NCI-H1694 (cell line): ENCODE measurements at regions not wholly inside any gene's neighbourhood (a gene's known extent, or its start where the extent isn't known, plus 50 kb on each side); places are given as distances from the start of the nearest gene placed in this dataset.

Source experiments
- DNase-seq: peaks from one replicate; lab custom pipeline; 2025; lab: John Stamatoyannopoulos, UW

DNA sequence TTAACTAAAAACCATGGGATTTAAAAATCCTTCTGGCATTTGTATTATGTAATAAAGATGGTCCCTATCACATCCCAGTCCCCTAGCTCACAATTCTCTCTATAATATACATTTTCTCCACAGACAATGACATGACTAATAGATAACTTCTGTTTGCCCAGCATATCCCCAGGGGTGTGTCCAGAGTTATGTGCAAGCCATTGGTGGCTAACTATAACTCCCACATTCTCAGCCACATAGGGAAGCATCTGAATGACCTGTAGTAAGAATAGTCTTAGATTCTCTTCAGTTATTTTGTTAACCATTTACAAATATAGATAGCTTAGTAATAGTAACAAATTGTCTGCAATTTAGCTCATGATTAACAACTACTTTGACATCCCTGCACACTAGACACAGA lies 52.2 kb upstream of the RBSN start:
- DNase-seq, result no peak

DNA sequence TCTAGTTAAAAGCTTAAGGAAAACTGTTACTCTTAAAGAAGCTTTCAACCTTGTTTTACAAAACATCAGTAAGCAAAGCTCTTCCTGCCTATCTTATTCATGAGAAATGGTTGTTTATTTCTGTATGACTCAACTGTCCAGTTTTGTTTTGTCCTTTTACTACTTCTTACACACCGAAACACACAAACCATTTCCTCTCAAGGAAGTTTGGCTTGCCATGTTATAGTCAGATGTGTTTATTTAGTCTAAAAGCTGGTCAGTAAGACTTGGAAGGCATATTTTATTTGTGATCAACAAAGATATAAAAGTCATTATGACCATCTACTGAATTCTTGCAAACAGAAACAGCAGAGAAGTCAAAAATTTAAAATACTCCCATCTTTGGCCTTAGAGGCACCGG lies 53.2 kb upstream of the RBSN start:
- no peak for DNase-seq

DNA sequence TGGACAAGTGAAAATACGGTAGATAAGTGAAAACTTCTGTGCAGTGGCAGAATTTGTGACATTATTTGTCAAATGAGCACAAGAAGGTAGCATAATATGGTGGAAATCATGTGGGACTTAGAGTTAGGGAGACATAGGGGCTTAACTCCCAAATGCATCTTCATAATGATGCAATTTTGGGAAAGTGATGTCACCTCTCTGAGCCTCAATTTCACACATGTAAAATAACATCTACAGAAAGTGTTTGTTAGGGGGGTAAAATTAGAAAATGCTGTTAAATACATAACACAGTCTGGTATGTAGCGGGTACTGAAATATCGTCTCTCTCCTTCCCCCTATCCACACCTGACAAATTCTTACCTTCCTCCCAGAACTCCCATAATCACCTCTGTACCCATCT lies 52.9 kb upstream of the CAPN7 start:
- no peak for DNase-seq

DNA sequence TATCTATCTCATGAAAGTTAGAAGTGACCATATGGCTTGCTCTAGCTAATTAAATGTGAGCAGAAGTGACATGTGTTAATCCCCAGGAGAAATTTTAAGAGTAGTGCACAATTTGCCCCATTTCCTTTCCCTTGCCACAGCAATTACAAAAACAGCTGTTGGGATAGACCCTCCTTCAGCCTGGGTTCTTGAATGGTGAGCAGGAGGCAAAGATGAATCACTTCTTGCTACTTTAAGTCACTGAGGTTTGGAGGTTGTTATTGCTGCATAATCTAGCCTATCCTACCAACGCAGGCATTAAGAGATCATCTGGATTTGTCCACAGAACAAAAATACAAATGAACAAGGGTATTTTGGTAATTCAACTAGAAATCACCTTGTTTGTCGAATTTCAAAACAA lies 51.7 kb upstream of the CAPN7 start:
- DNase-seq, result peak; percentile 13

DNA sequence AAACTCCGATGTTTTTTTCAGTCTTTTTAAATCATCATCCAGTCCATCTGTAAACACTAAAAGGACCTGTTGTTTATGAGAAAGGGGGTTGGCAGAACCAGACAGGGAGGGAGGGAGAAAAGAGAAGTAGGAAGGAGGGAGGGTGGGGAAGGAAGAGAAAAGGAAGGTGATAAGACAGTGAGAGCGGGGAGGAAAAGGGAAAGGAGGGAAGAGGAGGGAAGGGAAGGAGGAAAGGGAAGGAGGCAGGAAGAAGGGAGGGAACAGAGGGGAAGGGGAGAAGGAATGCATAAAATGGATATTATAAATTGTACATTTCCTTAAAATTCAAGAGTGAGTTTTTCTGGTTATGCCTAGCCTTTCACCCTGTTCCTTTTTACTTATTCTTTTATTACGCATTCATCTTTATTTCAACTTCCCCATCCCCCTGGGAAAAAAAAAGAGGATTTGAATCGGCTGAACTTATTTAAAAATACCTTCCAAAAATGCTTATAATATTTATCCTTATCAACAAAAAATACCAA lies 50.1 kb upstream of the CAPN7 start:
- DNase-seq, result no peak
